Epithelial cell of esophagus (primary cell): ENCODE measurements at regions not wholly inside any gene's neighbourhood (a gene's known extent, or its start where the extent isn't known, plus 50 kb on each side); places are given as distances from the start of the nearest gene placed in this dataset.

ENCODE experiments used
- DNase-seq: peaks from one replicate; pipeline ENCODE4 v3.0.0; 2010; ENCODE audit warnings: low read depth
- H3K4me3 ChIP-seq: 2 replicates; pipeline ENCODE4 v1.5.1; 2011; ENCODE audit warnings: mild to moderate bottlenecking, low read length, control low read depth
- CTCF ChIP-seq: IDR thresholded peaks from 2 replicates; pipeline ENCODE4 v1.5.1; 2011; ENCODE audit warnings: low read depth, mild to moderate bottlenecking, low read length, control low read depth, inconsistent platforms; ENCODE audit not compliant: insufficient read depth; ENCODE audit errors: missing control alignments

- no peak overlapping the region for H3K4me3 ChIP-seq
- no peak for TF ChIP-seq CTCF
- DNase-seq: no peak
Observed at GRCh38 chr12:65539023-65539422, 260.5 kb downstream of the MSRB3 start.

GRCh38 chr12:65540140-65540539, 261.7 kb downstream of the MSRB3 start:
- no peak overlapping the region for H3K4me3 ChIP-seq
- TF ChIP-seq CTCF: no peak
- no peak for DNase-seq

DNA sequence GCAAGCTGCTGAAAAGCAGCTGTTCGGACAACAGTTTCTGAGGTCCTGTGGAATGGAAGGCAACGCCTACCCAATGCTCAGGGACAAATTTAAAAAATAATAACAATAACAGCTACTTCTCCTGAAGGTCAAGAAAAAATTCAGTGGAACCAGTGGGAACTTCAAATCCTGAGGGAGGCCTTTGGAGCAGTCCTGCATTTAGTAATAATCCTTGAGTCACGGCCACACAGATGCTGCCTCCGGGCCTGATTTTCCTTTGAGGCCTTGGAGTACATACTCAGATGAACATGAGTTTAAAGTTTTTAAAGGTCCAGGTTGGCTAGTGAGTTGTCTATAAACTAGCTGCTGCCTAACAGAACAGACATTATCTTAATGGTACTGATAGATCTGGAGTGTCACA, 268.0 kb downstream of the MSRB3 start:
- no peak for DNase-seq
- TF ChIP-seq CTCF: no peak
- H3K4me3 ChIP-seq: no peak overlapping the region

DNA sequence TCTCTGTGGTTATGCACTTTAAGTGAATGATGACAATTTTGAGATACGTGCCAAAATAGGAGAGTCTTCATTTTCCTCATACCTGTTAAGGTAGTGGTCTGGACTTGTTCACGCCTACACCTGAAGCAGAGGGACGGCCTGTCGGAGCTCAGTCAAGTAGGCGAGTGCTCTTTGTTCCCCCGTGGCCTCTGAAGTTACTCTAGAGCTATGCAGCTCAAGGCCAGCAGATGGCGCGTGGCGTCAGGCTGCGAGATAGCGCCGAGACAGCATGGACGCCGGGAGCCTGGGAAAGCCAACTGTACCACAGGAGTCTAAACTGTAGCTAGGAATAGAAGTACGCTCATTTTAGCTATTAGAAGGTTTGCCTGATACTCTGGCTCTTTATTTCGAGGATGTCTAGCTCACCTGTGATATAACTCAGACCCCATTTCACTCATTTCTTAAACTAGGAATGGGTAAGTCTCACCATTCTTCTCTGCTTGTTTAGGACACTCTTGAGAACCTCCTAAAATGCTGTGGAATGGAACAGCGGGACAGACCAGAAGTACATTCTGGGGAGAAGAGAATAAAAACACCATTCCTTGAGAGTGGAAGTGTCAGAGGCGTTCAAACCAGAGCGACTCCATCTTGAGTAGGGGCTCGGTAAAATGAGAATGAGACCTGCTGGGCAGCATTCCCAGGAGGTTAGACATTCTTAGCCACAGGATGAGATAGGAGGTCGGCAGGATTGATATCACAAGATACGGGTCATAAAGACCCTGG, 267.4 kb upstream of the HMGA2 start:
- no peak overlapping the region for H3K4me3 ChIP-seq
- peak; percentile 97 for TF ChIP-seq CTCF
- peak; percentile 96 for DNase-seq

DNA sequence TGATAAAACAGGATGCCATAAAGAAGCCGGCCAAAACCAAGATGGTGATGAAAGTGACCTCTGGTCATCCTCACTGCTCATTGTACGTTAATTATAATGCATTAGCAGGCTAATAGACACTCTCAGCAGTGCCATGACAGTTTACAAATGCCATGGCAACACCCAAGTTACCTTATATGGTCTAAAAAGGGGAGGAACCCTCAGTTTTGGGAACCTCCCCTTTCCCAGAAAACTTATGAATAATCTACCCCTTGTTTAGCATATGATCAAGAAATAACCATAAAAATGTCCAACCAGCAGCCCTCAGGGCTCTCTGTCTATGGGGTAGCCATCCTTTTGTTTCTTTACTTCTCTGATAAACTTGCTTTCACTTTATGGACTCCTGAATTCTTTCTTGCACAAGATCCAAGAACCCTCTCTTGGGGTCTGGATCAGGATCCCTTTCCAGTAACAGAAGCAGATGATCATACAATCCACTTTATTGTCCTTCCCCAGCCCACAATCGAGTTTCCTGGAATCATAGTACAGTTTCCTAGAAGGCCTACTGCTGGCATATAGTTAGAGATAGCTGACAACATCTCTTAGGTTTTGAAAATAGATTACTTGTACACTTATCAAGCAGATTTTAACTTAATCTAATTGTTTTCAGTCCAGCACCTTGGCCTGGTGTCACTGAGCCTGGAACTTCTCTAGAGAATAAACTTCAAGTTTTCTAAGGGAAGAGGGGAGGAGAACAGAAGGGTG, 266.7 kb upstream of the HMGA2 start:
- no peak for TF ChIP-seq CTCF
- no peak for DNase-seq
- no peak overlapping the region for H3K4me3 ChIP-seq

- H3K4me3 ChIP-seq: no peak overlapping the region
- DNase-seq: no peak
- no peak for TF ChIP-seq CTCF
Observed at GRCh38 chr12:65560286-65560685, 264.0 kb upstream of the HMGA2 start.
